ENCODE measurements at regions not wholly inside any gene's neighbourhood (a gene's known extent, or its start where the extent isn't known, plus 50 kb on each side); places are given as distances from the start of the nearest gene placed in this dataset.

- no peak for TF ChIP-seq HMG20B (CRISPR knock-in tag; conservative IDR thresholded peaks at IDR 0.05)
- TF ChIP-seq ZNF143 (CRISPR knock-in tag; IDR thresholded peaks at IDR 0.05), result no peak
- TF ChIP-seq PAX8 (CRISPR knock-in tag; IDR thresholded peaks at IDR 0.05; ENCODE audit: borderline replicate concordance), result no peak
Observed at GRCh38 chr20:52748990-52749389, 223.2 kb upstream of the TSHZ2 start.
